ENCODE measurements at regions not wholly inside any gene's neighbourhood (a gene's known extent, or its start where the extent isn't known, plus 50 kb on each side); places are given as distances from the start of the nearest gene placed in this dataset.

GRCh38 chr3:168155303-168155702 lies 59.6 kb upstream of the GOLIM4 start:
- Mint-ChIP-seq H3K27ac (no peak overlapping the region), H3K9me3 (peaks cover 15% of the 10 kb centered on the region), H3K4me1 (ENCODE audit: low read depth) (no peaks in the 10 kb centered on the region), H3K27me3 (peaks cover 18% of the 10 kb centered on the region), H3K36me3 (ENCODE audit: low read depth) (no peaks in the 10 kb centered on the region), H3K4me3 (no peak overlapping the region)
- no peak for DNase-seq

- no peak for DNase-seq
- peaks cover 15% of the 10 kb centered on the region for H3K9me3 Mint-ChIP-seq
- H3K27me3 Mint-ChIP-seq: peaks cover 18% of the 10 kb centered on the region
- H3K27ac Mint-ChIP-seq: no peak overlapping the region
- no peaks in the 10 kb centered on the region for H3K36me3 Mint-ChIP-seq (ENCODE audit: low read depth)
- no peaks in the 10 kb centered on the region for H3K4me1 Mint-ChIP-seq (ENCODE audit: low read depth)
- no peak overlapping the region for H3K4me3 Mint-ChIP-seq
Measured at GRCh38 chr3:168154089-168154488, 58.4 kb upstream of the GOLIM4 start.

- Mint-ChIP-seq H3K4me1 (ENCODE audit: low read depth) (no peaks in the 10 kb centered on the region), H3K27ac (no peak overlapping the region), H3K9me3 (peaks cover 15% of the 10 kb centered on the region), H3K36me3 (ENCODE audit: low read depth) (no peaks in the 10 kb centered on the region), H3K27me3 (peaks cover 19% of the 10 kb centered on the region), H3K4me3 (no peak overlapping the region)
- DNase-seq: no peak
Measured at GRCh38 chr3:168152149-168152548, 56.4 kb upstream of the GOLIM4 start.
